GM19467 (cell line): ENCODE measurements at regions not wholly inside any gene's neighbourhood (a gene's known extent, or its start where the extent isn't known, plus 50 kb on each side); places are given as distances from the start of the nearest gene placed in this dataset.
"Not testable (repeated sequence)": the region's sequence is repeated elsewhere in the genome, so short reads cannot be mapped to it uniquely, and the experiment has no call there.

ENCODE experiments used
- ATAC-seq: cut with Tn5 transposase; IDR thresholded peaks from one replicate; pipeline ENCODE4 v1.9.1; 2021; ENCODE audit warnings: mild to moderate bottlenecking, moderate library complexity; ENCODE audit not compliant: unreplicated experiment

DNA sequence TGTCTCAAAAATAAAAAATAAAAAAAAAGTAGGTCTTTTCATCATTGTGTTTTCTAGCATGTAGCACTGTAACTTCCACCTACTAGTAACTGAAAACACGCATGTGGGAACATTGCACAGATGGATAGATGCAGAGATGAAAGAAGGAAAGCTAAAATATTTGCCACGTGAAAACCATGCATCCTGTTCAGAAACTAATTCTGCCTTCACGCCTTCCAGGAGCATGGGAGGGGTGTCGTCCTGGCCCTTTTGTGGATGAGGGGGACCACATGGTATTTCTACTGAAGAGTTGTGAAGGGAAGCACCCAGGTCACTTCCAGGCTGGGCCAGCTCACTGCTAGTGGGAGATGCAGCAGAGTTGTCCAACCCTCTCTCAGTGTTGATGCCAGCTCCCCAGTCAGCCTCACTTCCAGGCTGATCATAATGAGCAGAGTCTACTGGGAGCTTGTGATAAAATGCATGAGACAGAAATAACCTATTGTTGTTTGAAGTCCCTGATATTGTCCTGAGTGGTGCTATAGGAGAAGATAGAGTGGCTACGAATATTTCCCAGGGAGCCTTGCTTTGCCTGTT is 287.1 kb upstream of the CELF2 start:
- ATAC-seq = no peak

DNA sequence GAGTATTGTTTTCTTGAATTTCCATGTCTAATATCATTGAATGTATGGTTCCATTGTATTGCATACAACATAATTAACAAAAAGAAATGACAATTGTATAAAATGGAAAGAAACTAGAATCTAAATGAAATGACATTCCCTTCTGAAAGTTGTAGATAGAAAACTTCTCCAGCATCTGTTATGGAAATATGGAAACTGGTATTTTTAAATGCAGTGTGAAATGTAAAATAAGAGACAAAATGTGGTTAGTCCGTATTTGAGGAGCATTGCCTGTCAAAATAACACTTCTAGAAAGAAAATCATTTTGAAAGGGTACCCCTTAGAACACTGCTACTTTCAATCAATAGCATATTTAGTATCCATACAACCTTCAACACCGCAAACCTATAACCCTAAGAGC is 286.3 kb upstream of the CELF2 start:
- no peak for ATAC-seq

DNA sequence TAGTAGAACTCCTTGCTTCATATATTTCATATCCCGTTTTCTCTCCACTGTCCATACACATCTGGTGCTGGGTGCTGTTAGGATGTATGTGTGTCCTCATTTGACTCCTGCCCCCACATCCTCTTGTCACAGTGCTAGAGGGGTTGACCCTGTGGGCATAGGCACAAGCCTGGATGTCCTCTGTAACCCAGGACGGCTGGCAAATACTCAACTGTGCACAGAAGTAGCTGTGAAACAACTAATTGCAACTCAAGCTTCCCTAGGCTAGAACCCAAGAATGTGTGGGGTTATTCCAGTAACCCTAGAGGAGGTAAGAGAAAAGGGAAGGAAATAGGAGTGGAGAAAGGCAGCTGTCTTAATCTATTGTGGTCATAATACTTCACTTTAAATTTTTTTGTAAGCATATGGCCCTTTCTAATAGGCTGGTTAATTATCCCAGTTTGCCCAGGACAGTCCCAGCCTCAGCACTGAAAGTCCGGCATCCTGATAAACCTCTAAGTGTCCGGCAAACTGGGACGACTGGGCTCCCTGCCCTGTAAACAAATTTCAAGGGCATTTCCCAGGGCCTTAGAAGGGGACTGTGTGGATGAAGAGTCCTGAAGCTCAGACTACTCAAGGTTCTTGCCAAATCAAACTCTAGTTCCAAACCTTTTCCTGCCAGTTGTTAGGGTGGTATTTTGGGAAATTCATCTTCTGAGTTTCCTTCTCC is 283.2 kb upstream of the CELF2 start:
- ATAC-seq = no peak

DNA sequence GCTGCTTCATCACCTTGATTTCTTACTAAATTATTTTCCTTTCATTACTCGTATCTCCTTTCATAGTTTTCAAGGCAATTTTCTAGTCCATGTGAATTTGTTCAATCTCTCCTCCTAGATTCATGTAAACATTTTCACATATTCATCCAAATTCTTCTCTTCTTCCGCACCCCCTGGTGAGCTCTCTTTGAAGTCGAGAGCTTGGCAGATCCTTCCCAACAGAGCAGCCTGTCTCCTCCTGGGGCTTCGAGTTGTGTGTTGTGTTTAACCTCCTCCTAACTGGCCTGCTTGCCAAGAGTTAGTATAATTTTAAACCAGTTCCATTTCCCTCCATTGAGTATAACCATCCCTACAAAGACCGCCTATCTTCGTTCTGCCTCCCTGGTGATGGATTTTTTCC is 272.4 kb upstream of the CELF2 start:
- no peak for ATAC-seq

DNA sequence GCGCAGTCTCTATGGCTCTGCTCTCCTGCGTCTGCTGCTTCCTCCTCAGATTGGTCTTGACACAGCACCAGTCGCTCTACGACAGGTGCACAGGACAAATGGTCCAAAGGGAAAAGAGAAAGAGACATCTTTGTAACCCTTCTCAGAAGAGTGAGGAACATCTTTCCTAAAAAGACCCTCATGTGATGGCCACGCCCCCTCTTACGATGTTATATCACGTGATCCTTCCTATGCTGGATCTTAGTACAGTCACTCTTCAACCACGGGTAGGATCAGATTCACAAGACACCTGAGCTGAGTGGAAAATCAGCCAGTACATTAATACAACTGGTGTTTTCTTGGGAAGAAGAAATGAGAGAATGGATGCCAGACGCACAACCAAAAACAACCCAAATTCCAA is 262.2 kb upstream of the CELF2 start:
- no peak for ATAC-seq

DNA sequence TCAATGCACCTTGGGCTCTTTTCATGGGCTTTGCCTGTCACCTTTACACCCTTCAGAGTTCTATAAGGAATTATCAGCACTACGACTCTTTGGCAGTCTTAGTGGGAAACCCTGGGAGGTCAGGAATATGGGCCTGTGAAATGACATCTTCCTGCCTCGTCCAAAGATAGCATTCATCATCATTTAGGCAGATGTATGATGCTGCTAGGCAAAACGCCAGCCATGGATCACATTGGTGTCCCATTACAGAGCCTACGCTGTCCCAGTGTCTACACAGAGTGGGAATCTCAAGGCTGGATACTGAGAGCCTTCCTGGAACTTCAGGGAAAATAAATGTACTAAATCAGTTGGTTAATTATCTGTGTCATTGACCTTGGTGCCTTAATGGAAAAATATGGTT is 259.4 kb upstream of the CELF2 start:
- ATAC-seq = no peak

DNA sequence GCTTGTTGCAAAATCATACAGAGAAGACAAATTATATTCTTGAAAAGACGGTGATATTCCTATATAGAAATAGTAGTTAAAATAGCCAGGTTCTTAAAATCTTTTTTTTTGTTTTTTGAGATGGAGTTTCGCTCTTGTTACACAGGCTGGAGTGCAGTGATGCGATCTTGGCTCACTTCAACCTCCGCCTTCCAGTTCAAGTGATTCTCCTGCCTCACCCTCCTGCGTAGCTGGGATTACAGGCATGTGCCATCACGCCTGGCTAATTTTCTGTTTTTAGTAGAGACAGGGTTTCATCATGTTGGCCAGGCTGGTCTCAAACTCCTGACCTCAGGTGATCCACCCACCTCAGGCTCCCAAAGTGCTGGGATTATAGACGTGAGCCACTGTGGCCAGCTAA is 257.9 kb upstream of the CELF2 start:
- ATAC-seq = not testable (repeated sequence)

DNA sequence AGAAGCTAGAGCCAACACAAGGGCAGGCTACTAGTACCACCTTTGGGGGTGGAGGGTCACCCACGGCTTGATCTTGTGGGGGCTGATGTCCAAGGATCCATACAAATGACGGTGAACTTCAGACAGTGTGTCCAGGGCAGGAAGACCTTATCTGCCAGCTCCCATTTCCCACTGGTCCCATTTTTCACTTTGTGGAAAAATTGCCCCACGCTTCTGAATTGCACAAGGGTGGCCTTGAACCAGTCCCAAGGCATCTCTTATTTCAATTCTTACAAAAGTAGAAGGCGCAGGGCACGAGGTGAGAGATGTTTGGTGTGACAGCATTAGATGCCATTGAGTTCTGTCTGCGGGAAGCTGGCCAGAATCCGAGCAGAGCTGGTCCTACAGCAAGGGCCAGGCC is 252.7 kb upstream of the CELF2 start:
- no peak for ATAC-seq

DNA sequence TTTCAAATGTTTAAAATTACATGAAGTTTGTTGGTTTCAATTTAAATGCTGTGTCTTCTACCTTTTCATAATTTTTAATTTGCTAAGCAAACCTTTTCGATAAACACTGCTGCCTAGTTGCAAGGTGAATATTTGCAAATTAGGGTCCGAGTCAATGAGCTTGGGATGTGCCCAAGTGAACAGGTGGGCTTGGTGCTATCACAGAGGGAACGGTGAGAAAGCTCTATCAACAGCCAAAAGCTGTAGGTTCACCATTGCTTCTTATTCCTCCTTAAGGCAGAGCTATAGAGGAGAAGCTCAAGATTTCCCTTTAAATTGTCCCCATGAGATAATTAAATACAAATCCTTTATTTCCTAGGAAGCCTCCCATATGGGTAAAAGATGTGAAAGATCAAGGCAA is 245.3 kb upstream of the CELF2 start:
- ATAC-seq = no peak

DNA sequence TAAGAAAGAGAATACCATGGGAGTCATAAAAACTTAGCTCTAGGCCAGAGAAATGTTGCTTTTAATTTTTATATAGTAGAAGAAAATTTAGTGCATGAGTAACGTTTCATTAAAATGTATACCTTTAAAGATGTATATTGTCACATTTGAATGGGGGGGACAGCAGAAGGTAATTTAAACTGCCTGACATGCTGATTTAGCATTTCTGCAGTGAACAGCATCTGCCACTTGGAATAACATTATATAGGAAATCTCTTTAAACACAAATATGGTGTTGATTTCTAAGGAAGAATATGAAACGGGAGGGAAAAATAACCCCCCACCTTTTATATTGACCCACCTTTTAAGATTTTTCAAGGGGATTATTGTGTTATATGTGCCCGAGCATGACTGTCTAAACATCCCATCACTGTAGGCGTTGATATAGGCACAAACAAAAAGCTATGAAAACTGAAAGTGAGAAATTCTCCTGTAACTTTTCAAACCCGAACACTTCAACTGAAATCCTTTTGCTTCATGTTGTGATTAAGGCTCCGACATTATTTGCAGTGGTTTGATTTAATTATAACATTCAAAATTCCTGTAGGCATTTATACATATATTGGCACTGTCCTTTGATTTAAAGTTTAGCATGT is 244.7 kb upstream of the CELF2 start:
- ATAC-seq = no peak

DNA sequence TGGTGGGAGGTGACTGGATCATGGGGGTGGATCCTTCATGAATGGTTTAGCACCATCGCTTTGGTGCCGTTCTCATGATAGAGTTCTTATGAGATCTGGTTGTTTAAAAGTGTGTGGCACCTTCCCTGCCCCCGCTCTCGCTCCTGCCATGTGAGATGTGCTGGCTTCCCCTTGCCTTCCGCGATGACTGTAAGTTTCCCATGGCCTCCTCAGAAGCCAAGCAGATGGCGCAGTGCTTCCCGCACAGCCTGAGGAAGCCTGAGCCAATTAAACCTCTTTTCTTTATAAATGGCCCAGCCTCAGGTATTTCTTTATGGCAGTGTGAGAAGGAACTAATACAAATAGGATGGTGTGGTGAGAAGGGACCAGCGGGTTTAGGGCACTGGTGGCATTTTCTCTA is 243.3 kb upstream of the CELF2 start:
- ATAC-seq = no peak

DNA sequence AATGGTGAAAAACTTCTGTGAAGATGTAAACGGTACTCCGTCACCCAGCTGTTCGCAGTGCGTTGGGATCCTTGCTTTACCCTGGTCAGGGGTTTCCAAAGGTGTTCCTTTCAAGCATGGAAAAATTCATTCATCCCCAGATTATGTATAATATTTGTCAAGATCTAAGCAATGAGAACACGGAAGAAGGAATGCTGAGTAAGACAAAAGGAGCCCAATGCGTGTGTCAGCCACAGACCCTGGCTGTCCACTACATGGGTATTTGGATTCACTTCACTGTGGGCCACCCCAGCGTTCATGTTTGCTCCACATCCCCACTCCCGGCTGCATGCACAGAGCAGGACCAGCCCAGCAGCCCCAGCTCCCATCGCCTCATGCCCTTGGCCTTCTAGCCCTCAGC is 241.3 kb upstream of the CELF2 start:
- ATAC-seq = no peak

DNA sequence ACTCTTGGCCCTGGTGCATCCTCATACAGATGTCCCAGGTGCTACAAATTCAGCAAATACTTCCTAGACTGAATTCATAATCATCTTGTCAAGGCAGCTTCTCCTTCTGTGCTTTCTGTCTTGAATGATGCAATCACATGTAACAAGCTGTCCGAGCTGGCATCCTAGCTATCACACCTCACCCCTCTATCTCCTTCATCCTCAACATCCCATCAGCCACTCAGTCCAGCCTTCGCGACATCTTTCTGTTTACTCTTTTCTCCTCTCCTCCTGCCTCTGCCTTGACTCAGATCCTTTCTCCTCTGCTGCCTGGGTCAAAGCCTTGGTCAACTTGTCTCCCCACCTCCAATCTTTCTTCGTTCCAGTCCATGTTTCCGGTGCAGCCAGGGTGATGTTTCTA is 240.4 kb upstream of the CELF2 start:
- no peak for ATAC-seq

DNA sequence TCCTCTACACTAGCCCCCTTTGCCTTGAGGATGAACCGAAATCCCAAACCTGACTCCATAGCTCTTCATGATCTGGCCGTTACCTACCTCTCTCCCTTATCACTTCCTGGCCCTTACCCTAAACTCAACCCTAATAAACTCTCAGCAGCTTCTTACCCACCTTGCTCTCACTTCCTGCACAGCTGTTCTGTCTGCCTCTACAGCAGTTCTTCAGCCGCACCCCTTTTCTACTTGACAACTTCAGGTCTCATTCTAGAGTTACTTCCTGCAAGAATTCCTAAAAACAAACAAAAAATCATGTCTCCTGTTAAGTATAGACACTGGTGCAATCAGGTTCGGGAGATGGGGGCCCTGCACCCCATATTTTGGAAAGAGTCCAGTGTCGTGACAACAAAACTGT is 239.9 kb upstream of the CELF2 start:
- no peak for ATAC-seq

DNA sequence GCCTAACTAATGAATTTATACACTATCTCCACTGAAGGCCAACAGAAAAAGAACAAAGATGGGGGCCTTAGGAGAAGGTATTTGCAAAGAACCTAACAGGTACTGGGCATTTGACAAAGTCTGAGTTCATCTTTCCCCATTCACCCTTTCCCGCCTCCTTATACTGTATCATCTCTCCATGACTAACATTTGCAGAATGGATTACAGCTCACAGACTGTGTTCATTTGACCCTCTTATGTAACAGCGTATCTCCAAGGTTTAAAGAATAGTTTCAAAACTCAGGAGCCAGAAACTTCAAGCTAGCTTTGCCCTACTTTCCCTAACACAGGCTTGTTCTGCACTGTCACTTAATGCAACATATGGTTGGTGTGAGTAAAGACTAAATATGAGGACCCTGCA is 238.7 kb upstream of the CELF2 start:
- ATAC-seq = no peak

DNA sequence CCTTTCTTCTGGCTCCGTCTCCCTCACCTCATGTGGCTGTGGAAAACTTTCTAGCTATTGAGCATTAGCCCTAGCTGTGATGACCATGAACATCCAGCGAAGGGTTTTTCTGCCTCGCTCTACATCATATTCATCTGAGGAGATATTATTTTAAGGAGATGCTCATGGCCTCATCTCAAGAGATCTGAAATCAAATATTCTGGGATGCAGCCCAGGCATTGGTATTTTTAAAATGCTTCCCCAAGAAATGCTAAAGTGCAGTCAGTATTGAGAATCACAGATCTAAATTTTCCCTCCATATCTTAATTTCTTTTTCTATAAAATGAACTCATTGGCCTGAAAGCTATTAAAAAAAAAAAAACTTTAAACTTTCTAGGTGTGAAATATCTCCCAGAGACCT is 238.2 kb upstream of the CELF2 start:
- ATAC-seq = no peak

DNA sequence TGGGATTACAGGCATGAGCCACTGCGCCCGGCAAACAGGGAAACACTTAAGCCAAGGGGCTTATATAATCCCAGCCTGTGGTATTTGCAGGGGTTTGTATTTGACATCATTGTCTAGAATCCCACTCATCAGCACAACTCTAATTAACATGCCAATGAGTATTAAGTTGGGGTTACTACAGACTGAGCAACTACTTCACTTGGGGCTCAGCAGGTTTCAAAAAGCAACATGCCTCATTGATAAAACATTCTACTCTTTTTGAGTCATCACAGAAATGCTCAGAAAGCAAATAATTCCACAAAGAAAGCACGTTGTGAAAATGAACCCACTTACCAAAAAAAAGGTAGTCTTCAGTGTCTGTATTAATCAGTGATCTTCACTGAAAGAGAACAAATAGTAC is 236.9 kb upstream of the CELF2 start:
- no peak for ATAC-seq

DNA sequence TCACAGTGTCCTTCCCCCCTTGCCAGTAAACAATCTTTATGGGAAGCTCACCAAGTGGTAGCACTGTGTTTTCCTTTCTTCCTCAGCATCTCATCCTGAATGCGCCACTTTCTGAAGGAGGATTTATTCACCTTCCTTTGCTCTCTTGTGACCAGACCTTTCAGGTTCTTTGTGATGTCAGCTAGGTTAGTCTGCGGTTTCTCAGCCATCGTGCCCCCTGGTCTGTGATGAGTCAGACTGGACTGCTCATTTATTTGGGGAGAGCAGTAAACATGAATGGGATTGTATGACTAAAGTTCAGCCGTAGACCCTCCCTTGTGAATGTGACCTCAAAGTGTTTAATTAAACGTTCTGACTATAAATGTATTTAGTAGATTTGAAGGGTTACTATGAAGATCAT is 235.1 kb upstream of the CELF2 start:
- ATAC-seq = no peak

DNA sequence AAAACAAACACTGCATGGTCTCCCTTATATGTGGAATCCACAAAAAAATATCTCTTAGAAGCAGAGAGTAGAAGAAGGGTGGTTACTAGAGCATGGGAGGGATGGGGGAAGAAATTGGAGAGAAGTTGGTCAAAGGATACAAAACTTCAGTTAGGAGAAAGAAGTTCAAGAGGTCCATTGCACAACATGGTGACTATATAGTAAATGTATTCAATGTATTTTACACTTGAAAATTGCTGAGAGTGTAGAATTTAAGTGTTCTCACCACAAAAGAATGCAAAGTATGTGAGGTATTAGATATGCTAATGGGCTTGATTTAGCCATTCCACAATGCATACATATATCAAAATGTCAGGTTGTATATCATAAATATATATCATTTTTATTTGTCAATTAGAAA is 232.0 kb upstream of the CELF2 start:
- ATAC-seq = no peak

DNA sequence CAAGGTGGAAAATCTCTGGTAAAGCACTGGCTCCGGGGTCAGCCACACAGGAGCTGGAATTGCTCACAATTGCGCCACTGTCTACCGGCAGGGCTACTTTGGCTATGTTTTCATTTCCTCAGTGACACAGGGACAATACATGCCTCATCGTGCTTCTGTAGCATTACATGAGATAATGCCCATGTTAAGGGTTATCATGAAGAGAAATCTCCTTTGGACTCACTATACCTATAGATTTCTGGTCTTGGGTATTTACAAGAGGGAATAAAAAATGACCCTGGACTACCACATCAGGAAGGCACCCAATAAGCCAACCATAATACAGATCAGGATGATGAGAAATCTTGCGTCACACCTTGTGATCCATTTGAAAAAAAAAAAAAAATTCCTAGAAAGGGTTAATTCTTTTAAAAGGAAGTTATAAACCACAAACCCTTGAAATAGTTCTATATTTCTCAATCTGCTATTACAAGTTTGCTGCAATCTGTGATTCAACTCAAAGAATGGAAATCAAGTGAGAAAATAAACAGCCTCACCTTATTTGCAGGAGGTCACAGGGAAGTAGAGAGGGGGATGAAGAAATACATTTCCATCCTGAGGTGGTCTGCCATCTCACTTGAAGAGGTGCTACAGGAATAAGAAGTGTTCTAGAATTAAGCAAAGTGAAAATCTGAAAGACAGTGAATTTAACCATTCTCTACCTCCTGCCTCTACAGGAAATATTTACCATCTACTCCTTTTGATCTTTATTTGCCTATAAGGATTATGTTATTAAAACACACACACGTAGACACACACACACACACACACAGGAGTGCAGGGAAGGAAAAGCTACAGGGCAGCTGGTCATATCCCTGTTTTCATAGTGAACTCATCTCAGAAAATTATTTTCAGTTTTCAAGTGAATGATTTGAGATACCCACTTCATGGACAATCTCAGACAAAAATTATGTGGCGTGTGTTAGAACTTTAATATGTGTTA is 231.3 kb upstream of the CELF2 start:
- no peak for ATAC-seq

DNA sequence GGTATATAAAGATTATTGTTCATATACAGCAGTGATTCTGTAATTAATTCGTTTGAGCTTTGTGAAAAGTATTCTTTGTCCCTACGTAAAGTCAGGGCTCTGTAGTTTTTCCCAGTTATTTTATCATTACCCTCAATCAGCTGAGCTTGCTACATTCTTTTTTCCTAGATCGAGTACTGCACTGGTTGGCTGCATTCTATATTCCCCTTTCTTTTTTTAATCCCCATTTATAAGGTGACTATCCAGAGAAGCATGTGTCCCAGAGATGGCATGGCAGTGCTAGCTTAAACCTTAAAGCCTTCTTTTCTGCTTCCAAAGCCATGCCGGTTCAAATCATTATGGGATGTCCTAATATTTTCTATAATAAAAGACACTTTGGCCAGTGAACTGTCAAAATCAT is 230.1 kb upstream of the CELF2 start:
- ATAC-seq = no peak

DNA sequence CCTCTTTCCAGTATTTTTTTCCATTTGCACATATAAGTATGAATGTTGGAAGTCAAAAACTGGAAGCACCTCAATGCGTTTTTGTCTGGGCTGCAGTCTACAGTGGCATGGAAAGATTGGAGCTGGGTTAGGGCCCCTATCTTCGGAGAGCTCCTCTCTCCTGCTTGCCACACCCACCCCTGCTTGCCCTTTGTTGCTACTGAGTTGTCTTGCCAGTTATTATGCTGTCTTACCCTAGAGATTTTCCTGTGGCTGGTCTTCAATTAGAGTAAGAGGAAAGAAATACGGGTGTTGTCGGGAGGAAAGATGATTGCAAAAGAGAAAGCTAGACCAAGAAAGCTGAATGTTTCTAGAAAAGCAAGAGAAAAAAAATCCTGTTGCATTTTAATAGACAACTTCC is 228.9 kb upstream of the CELF2 start:
- no peak for ATAC-seq
